ENCODE measurements at regions not wholly inside any gene's neighbourhood (a gene's known extent, or its start where the extent isn't known, plus 50 kb on each side); places are given as distances from the start of the nearest gene placed in this dataset.
"Not testable (repeated sequence)": the region's sequence is repeated elsewhere in the genome, so short reads cannot be mapped to it uniquely, and the experiment has no call there.

- ATAC-seq; intact Hi-C loops (cut with DNase I): not testable (repeated sequence)
Measured at GRCh38 chr9:41367301-41367700, 178.2 kb upstream of the ZNG1F start.

DNA sequence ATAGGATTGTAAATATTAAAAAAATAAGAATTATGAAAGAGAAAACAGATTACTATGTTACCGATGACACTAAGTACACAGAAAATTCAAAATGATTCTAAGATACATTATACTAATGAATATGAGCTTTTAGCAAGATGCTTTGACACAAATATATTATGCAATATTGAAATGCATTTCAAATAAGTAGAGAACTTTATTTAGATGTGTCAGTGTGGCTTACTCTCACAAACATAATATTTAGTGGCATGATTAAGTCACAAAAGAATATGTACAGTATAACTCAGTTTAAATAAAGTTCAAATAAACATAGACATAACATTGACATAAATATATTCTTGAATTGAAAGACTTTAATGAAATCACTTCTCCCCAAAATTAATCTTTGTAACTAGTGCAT is 172.7 kb upstream of the ZNG1F start:
- ATAC-seq; DNase-seq (ENCODE audit: missing footprints); intact Hi-C loops (cut with DNase I): not testable (repeated sequence)

More at GRCh38 chr9:41367301-41367700, 178.2 kb upstream of the ZNG1F start:
- DNase-seq (ENCODE audit: missing footprints): not testable (repeated sequence)

- intact Hi-C loops (cut with DNase I); ATAC-seq: not testable (repeated sequence)
- DNase-seq (ENCODE audit: missing footprints): peak; percentile 79
Measured at GRCh38 chr9:41359116-41359515, 170.0 kb upstream of the ZNG1F start.

- ATAC-seq; intact Hi-C loops (cut with DNase I): not testable (repeated sequence)
- DNase-seq (ENCODE audit: missing footprints): peak; percentile 92
Measured at GRCh38 chr9:41358682-41359081, 169.6 kb upstream of the ZNG1F start.

DNA sequence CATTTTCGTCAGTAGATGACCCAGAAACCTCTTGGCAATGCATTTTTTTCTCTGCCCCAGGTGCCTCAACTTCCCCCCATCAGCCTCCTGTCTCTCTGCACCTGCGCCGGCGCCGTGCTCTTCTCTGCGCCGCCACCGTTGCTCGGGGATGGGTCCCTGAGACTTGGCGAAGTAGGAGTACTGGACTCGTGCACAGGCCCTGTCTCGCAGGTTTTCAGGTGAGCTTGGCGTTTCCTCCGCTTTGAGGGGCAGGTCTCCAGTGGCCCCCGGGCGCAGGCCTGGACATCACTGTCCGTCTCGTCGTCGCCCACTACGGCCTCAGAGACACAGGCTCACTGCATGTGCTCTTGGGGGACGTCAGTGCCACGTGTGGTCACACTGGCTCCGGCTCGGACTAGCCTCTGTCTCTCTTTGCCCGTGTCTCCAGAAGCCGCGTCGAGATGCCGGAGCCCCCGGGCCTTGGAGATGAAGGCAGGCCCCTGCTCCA is 168.8 kb upstream of the ZNG1F start:
- DNase-seq (ENCODE audit: missing footprints): peak; percentile 61
- intact Hi-C loops (cut with DNase I); ATAC-seq: not testable (repeated sequence)

DNA sequence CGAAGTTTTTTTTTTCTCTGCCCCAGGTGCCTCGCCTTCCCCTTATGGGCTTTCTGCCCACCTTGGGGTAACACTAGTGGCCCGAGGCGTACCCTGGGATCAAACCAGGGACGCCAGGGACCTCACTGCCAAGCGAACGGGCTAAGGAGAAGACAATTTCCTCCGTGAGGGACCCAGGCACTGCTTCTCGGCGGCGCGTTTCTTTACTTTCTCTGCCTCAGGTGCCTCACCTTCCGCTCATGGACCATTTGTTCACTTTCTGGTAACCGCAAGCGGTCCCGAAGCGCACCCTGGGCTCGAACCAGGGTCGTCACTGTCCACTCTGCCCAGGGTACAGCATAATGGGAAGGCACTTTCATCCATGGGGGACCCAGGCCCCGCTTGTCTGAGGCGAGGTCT is 168.2 kb upstream of the ZNG1F start:
- ATAC-seq; intact Hi-C loops (cut with DNase I); DNase-seq (ENCODE audit: missing footprints): not testable (repeated sequence)

DNA sequence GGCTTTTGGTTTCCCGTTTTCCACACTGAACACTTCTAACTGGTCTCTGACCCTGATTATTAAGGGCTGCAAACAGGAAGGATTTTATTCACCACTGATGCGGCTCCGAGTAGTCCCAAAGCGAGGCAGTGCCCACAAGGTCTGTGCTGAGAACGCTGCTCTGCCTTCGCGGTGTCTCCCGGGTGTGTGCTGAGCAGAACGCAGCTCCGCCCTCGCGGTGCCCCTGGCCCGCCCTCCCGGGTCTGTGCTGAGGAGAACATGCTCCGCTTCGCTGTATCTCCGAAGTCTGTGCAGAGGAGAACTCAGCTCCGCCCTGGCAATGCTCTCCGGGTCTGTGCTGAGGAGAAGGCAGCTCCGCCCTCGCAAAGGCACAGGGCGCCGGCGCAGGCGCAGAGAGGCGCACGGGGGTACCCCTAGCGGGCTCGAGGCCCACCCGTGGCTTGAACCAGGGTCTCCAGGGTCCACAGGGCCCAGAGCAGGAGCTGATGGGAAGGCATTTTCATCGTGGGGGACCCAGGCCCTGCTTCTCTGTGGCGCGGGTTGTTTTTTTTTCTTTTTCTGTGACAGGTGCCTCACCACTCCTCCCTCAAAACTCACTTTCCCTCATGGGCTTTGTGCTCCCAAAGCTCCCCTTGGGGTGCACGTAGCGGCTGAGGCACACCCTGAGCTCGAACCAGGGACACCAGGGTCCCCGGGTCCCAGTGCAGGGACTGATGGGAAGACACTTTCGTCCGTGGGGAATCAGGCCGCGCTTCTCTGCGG is 167.7 kb upstream of the ZNG1F start:
- ATAC-seq; intact Hi-C loops (cut with DNase I): not testable (repeated sequence)
- peak; percentile 93 for DNase-seq (ENCODE audit: missing footprints)

DNA sequence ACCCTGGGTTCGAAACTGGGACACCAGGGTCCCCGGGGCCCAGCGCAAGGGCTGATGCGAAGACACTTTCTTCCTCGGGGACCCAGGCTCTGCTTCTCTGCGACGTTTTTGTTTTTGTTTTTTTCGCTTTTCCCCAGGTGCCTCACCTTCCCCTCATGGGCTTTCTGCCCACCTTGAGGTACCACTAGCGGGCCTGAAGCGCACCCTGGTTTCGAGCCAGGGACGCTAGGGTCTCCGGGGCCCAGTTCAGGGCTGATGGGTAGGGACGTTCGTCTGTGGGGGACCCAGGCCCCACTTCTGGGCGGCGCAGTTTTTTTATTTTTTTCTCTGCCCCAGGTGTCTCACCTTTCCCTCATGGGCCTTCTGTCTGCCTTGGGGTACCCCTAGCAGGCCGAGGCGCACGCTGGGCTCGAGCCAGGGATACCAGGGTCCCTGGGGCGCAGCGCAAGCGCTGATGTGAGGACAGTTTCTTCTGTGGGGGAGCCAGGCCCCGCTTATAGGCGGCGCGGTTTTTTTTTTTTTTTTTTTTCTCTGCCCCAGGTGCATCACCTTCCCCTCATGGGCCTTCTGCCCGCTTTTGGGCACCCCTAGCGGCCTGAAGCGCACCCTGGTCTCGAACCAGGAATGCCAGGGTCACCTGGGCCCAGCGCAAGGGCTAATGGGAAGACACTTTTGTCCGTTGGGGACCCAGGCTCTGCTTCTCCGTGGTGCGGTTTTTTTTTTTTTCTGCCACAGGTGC is 166.8 kb upstream of the ZNG1F start:
- ATAC-seq; intact Hi-C loops (cut with DNase I); DNase-seq (ENCODE audit: missing footprints): not testable (repeated sequence)

DNA sequence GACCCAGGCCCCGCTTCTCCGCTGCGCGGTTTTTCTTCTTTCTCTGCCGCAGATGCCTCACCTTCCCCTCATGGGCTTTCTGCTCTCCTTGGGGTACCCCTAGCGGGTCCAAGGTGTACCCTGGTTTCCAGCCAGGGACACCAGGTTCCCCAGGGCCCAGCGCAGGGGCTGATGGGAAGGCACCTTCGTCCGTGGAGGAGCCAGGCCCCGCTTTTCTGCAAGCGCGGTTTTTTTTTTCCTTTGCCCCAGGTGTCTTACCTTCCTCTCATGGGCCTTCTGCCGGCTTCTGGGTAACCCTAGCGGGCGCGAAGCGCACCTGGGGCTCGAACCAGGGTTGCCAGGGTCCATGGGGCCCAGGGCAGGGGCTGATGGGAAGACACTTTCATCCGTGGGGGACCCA is 165.9 kb upstream of the ZNG1F start:
- intact Hi-C loops (cut with DNase I); ATAC-seq: not testable (repeated sequence)
- DNase-seq (ENCODE audit: missing footprints): peak; percentile 43

DNA sequence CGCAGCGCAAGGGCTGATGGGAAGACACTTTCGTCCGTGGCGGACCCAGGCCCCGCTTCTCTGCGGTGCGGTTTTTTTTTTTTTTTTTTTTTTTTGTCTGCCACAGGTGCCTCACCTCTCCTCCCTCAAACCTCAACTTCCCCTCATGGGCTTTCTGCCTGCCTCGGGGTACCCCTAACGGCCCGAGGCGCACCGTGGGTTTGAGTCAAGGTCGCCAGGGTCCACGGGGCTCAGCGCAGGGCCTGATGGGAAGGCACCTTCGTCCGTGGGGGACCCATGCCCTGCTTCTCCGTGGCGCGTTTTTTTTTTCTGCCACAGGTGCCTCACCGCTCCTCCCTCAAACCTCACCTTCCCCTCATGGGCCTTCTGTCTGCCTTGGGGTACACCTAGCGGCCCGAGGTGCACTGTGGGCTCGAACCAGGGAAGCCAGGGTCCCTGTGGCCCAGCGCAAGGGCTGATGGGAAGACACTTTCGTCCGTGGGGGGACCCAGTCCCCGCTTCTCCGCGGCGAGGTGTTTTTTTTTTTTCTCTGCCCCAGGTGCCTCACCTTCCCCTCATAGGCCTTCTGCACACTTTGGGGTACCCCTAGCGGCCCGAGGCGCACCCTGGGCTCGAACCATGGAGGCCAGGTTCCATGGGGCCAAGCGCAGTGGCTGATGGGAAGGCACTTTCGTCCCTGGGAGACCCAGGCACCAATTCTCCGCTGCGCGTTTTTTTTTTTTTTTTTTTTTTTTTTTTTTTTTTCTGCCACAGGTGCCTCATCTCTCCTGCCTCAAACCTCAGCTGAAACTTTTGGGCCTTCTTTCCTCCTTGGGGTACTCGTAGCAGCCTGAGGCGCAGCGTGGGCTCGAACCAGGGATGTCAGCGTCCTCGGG is 165.2 kb upstream of the ZNG1F start:
- peak; percentile 48 for DNase-seq (ENCODE audit: missing footprints)
- intact Hi-C loops (cut with DNase I); ATAC-seq: not testable (repeated sequence)

- intact Hi-C loops (cut with DNase I); DNase-seq (ENCODE audit: missing footprints); ATAC-seq: not testable (repeated sequence)
Measured at GRCh38 chr9:41353026-41353425, 163.9 kb upstream of the ZNG1F start.

DNA sequence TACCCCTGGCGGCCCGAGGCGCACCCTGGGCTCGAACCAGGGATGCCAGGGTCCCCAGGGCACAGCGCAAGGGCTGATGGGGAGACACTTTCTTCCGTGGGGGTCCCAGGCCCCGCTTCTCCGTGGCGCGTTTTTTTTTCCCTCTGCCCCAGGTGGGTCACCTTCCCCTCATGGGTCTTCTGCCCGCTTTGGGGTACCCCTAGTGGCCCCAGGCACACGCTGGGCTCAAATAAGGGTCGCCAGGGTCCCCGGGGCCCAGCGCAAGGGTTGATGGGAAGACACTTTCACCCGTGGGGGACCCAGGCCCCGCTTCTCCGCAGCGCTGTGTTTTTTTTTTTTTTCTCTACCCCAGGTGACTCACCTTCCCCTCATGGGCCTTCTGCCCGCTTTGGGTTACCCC is 163.3 kb upstream of the ZNG1F start:
- intact Hi-C loops (cut with DNase I); ATAC-seq: not testable (repeated sequence)
- peak; percentile 44 for DNase-seq (ENCODE audit: missing footprints)

- ATAC-seq; DNase-seq (ENCODE audit: missing footprints); intact Hi-C loops (cut with DNase I): not testable (repeated sequence)
Measured at GRCh38 chr9:41347893-41348292, 158.8 kb upstream of the ZNG1F start.

DNA sequence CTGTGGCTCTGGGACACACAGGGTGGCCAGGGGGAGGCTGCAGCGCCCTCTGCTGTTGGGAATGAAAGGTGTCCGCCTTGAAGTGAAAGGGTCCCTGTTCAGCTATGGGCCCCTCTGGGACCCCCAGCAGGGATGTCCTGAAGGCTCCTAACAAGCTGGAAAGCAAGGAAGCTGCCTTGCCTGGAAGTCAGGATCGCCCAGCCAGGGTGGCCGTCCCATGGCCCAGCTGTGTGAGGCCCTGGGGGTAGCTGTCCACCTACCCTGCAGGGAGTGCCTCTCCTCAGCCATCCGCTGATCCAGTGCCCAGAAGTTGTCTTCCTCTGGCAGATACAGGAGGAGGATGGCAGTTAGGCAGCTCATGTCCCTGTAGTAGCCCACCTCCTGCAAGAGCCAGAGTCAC is 143.4 kb upstream of the ZNG1F start:
- DNase-seq (ENCODE audit: missing footprints); ATAC-seq; intact Hi-C loops (cut with DNase I): not testable (repeated sequence)

DNA sequence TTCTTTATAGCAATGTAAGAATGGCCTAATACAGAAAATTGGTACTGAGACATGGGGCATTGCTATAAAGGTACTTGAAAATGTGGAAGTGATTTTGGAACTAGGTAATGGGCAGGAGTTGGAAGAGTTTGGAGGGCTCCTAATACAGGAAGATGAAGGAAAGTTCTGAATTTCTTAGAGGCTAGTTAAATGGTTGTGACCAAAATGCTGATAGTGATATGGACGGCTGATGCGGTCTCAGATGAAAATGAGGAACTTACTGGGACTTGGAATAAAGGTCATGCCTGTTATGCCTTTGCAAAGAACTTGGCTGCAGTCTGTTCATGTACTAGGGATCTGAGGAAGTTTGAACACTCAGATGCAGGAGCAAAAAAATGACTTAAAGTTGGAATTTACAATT is 132.2 kb upstream of the ZNG1F start:
- DNase-seq (ENCODE audit: missing footprints); ATAC-seq; intact Hi-C loops (cut with DNase I): not testable (repeated sequence)

DNA sequence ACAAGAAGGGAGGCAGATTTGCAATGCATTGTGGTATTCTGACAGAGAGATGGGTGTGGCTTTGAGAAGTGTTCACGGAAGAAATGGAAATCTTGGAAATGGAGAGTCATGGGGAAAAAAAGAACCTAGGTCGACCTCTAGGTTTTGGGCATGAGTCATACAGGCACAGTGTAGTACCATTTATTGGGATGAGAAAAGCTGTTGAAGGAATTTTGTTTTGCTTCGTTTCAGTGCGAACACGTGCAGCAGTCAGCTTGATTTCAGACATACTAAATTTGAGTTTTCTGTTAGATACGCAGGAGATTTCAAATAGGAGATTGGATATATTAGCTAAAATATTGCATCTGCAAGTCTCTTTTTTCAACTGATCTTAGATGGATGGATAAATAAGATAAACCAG is 119.8 kb upstream of the ZNG1F start:
- intact Hi-C loops (cut with DNase I); DNase-seq (ENCODE audit: missing footprints); ATAC-seq: not testable (repeated sequence)

DNA sequence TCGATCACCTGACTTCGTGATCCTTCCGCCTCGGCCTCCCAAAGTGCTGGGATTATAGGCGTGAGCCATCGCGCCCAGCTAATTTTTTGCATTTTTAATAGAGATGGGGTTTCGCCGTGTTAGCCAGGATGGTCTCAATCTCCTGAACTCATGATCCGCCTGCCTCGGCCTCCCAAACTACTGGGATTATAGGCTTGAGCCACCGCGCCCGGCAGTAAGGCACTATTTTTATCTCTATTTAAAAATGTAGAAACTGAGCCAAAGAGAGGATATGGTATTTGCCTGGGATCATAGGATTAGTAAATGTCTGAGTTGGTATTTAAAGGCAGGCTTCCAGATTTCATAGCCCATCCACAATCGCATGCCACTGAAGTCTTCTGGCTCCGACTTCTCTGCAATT is 96.6 kb upstream of the ZNG1F start:
- peak; percentile 63 for DNase-seq (ENCODE audit: missing footprints)
- ATAC-seq; intact Hi-C loops (cut with DNase I): not testable (repeated sequence)

Measured in Right ventricle myocardium inferior (tissue), 1 donor.